Hepatocyte (in vitro differentiated cells): ENCODE measurements at regions not wholly inside any gene's neighbourhood (a gene's known extent, or its start where the extent isn't known, plus 50 kb on each side); places are given as distances from the start of the nearest gene placed in this dataset.

ENCODE experiments used
- EZH2 ChIP-seq: fragments of 200-600 bp; sonication (generic); IDR thresholded peaks from 2 replicates; pipeline ENCODE4 v1.6.1; 2016; ENCODE audit warnings: antibody characterized with exemption, mild to moderate bottlenecking, borderline replicate concordance
- EZH2phosphoT487 ChIP-seq: fragments of 200-600 bp; sonication (generic); IDR thresholded peaks from one replicate; pipeline ENCODE4 v1.6.1; 2018; ENCODE audit warnings: antibody characterized with exemption, mild to moderate bottlenecking, low read depth, moderate library complexity; ENCODE audit not compliant: unreplicated experiment, severe bottlenecking
- TF ChIP-seq, protein P1 (sequence below): fragments of 200-600 bp; sonication (generic); IDR thresholded peaks from 2 replicates; pipeline ENCODE4 v1.5.1; 2016; ENCODE audit warnings: antibody characterized with exemption, mild to moderate bottlenecking; ENCODE audit not compliant: poor library complexity

DNA sequence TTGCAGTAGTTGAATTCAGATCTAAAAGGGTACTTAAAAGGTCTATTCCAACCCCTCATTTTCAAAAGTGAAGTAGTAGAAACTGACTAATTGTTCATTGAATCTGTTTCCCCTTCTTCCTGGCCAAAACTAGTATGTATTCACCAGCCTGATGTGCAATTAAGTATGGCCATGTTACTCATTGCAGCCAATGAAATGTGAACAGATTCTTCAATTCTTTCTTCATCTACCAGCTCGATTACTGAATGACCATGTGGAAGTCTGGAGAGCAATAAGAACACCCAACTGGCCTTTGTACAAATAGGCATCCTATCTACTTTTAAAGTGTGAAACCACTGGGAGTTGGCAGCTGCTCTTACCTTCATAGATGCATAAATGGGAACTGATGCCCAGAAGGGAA is 449.0 kb upstream of the ID2 start:
- TF ChIP-seq, protein P1, sequence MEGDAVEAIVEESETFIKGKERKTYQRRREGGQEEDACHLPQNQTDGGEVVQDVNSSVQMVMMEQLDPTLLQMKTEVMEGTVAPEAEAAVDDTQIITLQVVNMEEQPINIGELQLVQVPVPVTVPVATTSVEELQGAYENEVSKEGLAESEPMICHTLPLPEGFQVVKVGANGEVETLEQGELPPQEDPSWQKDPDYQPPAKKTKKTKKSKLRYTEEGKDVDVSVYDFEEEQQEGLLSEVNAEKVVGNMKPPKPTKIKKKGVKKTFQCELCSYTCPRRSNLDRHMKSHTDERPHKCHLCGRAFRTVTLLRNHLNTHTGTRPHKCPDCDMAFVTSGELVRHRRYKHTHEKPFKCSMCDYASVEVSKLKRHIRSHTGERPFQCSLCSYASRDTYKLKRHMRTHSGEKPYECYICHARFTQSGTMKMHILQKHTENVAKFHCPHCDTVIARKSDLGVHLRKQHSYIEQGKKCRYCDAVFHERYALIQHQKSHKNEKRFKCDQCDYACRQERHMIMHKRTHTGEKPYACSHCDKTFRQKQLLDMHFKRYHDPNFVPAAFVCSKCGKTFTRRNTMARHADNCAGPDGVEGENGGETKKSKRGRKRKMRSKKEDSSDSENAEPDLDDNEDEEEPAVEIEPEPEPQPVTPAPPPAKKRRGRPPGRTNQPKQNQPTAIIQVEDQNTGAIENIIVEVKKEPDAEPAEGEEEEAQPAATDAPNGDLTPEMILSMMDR: no peak
- TF ChIP-seq EZH2: no peak
- no peak for TF ChIP-seq EZH2phosphoT487
